ENCODE measurements at regions not wholly inside any gene's neighbourhood (a gene's known extent, or its start where the extent isn't known, plus 50 kb on each side); places are given as distances from the start of the nearest gene placed in this dataset.
"Not testable (repeated sequence)": the region's sequence is repeated elsewhere in the genome, so short reads cannot be mapped to it uniquely, and the experiment has no call there.

- H3K27ac Mint-ChIP-seq (ENCODE audit: unreplicated experiment): no peak overlapping the region
- H3K9me3 Mint-ChIP-seq (ENCODE audit: unreplicated experiment): no peaks in the 10 kb centered on the region
- peaks cover 2% of the 10 kb centered on the region for H3K27me3 Mint-ChIP-seq (ENCODE audit: unreplicated experiment)
- no peak for TF ChIP-seq CTCF (IDR thresholded peaks at IDR 0.05; ENCODE audit: partially characterized antibody, unreplicated experiment)
- no peaks in the 10 kb centered on the region for H3K36me3 Mint-ChIP-seq (ENCODE audit: unreplicated experiment)
- H3K4me3 Mint-ChIP-seq (ENCODE audit: unreplicated experiment): no peak overlapping the region
- DNase-seq: no peak
- no peaks in the 10 kb centered on the region for H3K4me1 Mint-ChIP-seq (ENCODE audit: low read depth, unreplicated experiment)
Observed at GRCh38 chr3:104360038-104360437, 1006.7 kb upstream of the ALCAM start.

- not testable (repeated sequence) for H3K4me3 Mint-ChIP-seq (ENCODE audit: unreplicated experiment); DNase-seq; H3K27me3 Mint-ChIP-seq (ENCODE audit: unreplicated experiment); H3K27ac Mint-ChIP-seq (ENCODE audit: unreplicated experiment); H3K4me1 Mint-ChIP-seq (ENCODE audit: low read depth, unreplicated experiment); H3K36me3 Mint-ChIP-seq (ENCODE audit: unreplicated experiment); H3K9me3 Mint-ChIP-seq (ENCODE audit: unreplicated experiment)
Observed at GRCh38 chr3:104361748-104362147, 1005.0 kb upstream of the ALCAM start.

GRCh38 chr3:104362319-104362718, 1004.4 kb upstream of the ALCAM start:
- Mint-ChIP-seq H3K36me3 (ENCODE audit: unreplicated experiment) (no peaks in the 10 kb centered on the region), H3K4me3 (ENCODE audit: unreplicated experiment) (no peak overlapping the region), H3K4me1 (ENCODE audit: low read depth, unreplicated experiment) (no peaks in the 10 kb centered on the region), H3K27ac (ENCODE audit: unreplicated experiment) (no peak overlapping the region), H3K9me3 (ENCODE audit: unreplicated experiment) (no peaks in the 10 kb centered on the region), H3K27me3 (ENCODE audit: unreplicated experiment) (peaks cover 2% of the 10 kb centered on the region)
- no peak for TF ChIP-seq CTCF (IDR thresholded peaks at IDR 0.05; ENCODE audit: partially characterized antibody, unreplicated experiment)
- DNase-seq: no peak

DNA sequence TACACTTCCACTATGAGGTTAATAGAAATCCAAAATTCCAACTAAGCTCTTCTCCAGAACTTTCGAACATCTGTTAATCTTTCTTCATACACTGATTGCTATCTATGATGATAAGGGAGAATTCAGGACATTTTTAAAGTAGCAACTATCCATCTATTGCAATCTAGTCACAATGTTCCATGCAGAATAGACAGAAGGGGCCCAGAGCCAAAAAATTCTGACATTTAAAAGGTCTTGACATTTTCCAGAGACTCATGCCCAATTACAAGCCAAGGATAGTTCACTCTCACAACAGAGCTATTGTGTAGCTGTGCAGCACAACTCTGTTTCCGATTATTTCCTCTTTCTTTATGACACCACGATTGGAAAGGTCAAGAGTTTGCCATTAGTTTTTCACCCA, 999.7 kb upstream of the ALCAM start:
- DNase-seq: no peak
- no peaks in the 10 kb centered on the region for H3K4me1 Mint-ChIP-seq (ENCODE audit: low read depth, unreplicated experiment)
- H3K27me3 Mint-ChIP-seq (ENCODE audit: unreplicated experiment): no peaks in the 10 kb centered on the region
- no peaks in the 10 kb centered on the region for H3K9me3 Mint-ChIP-seq (ENCODE audit: unreplicated experiment)
- no peak for TF ChIP-seq CTCF (IDR thresholded peaks at IDR 0.05; ENCODE audit: partially characterized antibody, unreplicated experiment)
- H3K36me3 Mint-ChIP-seq (ENCODE audit: unreplicated experiment): no peaks in the 10 kb centered on the region
- no peak overlapping the region for H3K27ac Mint-ChIP-seq (ENCODE audit: unreplicated experiment)
- no peak overlapping the region for H3K4me3 Mint-ChIP-seq (ENCODE audit: unreplicated experiment)

GRCh38 chr3:104368760-104369159, 997.9 kb upstream of the ALCAM start:
- peaks cover 2% of the 10 kb centered on the region for H3K9me3 Mint-ChIP-seq (ENCODE audit: unreplicated experiment)
- no peak overlapping the region for H3K27ac Mint-ChIP-seq (ENCODE audit: unreplicated experiment)

More at GRCh38 chr3:104368760-104369159, 997.9 kb upstream of the ALCAM start:
- Mint-ChIP-seq H3K4me3 (ENCODE audit: unreplicated experiment) (no peak overlapping the region), H3K27me3 (ENCODE audit: unreplicated experiment) (no peaks in the 10 kb centered on the region), H3K4me1 (ENCODE audit: low read depth, unreplicated experiment) (no peaks in the 10 kb centered on the region), H3K36me3 (ENCODE audit: unreplicated experiment) (no peaks in the 10 kb centered on the region)
- no peak for TF ChIP-seq CTCF (IDR thresholded peaks at IDR 0.05; ENCODE audit: partially characterized antibody, unreplicated experiment)
- DNase-seq: no peak
